ENCODE measurements at regions not wholly inside any gene's neighbourhood (a gene's known extent, or its start where the extent isn't known, plus 50 kb on each side); places are given as distances from the start of the nearest gene placed in this dataset.

DNA sequence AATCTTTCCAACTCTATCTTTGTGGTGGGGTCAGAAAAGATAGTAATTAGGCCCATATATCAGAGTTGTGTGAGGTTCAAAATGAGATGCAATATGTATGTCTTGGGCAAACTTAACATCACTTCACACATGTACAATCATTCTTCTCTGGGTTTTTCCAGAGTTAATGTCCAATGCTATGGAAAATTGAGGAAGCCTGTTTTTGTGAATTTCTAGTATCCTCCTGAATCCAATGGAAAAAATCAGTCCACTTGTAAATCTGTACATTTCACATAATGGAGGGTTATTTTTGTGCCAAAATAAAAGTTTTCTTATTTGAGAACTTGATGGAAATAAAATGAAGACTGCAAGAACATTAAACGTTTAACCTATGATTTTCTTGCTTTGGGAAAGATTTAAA, 155.6 kb upstream of the SEMA6A start (continued):
- TF ChIP-seq, protein P1, sequence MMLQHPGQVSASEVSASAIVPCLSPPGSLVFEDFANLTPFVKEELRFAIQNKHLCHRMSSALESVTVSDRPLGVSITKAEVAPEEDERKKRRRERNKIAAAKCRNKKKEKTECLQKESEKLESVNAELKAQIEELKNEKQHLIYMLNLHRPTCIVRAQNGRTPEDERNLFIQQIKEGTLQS (CRISPR knock-in tag; conservative IDR thresholded peaks at IDR 0.05), result no peak
- TF ChIP-seq, protein P2, sequence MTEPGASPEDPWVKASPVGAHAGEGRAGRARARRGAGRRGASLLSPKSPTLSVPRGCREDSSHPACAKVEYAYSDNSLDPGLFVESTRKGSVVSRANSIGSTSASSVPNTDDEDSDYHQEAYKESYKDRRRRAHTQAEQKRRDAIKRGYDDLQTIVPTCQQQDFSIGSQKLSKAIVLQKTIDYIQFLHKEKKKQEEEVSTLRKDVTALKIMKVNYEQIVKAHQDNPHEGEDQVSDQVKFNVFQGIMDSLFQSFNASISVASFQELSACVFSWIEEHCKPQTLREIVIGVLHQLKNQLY (CRISPR knock-in tag; IDR thresholded peaks at IDR 0.05), result no peak
- TF ChIP-seq JAZF1 (CRISPR knock-in tag; IDR thresholded peaks at IDR 0.05) (no peak), KAT7 (CRISPR knock-in tag; IDR thresholded peaks at IDR 0.05; ENCODE audit: borderline replicate concordance) (no peak), TEAD1 (CRISPR knock-in tag; IDR thresholded peaks at IDR 0.05) (no peak), GABPB1 (CRISPR knock-in tag; IDR thresholded peaks at IDR 0.05) (no peak), SMAD3 (CRISPR knock-in tag; IDR thresholded peaks at IDR 0.05; ENCODE audit: borderline replicate concordance) (no peak), TEAD4 (CRISPR knock-in tag; IDR thresholded peaks at IDR 0.05) (no peak)
- TF ChIP-seq, protein P3, sequence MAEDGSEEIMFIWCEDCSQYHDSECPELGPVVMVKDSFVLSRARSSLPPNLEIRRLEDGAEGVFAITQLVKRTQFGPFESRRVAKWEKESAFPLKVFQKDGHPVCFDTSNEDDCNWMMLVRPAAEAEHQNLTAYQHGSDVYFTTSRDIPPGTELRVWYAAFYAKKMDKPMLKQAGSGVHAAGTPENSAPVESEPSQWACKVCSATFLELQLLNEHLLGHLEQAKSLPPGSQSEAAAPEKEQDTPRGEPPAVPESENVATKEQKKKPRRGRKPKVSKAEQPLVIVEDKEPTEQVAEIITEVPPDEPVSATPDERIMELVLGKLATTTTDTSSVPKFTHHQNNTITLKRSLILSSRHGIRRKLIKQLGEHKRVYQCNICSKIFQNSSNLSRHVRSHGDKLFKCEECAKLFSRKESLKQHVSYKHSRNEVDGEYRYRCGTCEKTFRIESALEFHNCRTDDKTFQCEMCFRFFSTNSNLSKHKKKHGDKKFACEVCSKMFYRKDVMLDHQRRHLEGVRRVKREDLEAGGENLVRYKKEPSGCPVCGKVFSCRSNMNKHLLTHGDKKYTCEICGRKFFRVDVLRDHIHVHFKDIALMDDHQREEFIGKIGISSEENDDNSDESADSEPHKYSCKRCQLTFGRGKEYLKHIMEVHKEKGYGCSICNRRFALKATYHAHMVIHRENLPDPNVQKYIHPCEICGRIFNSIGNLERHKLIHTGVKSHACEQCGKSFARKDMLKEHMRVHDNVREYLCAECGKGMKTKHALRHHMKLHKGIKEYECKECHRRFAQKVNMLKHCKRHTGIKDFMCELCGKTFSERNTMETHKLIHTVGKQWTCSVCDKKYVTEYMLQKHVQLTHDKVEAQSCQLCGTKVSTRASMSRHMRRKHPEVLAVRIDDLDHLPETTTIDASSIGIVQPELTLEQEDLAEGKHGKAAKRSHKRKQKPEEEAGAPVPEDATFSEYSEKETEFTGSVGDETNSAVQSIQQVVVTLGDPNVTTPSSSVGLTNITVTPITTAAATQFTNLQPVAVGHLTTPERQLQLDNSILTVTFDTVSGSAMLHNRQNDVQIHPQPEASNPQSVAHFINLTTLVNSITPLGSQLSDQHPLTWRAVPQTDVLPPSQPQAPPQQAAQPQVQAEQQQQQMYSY (CRISPR knock-in tag; IDR thresholded peaks at IDR 0.05), result no peak
- TF ChIP-seq, protein P4, sequence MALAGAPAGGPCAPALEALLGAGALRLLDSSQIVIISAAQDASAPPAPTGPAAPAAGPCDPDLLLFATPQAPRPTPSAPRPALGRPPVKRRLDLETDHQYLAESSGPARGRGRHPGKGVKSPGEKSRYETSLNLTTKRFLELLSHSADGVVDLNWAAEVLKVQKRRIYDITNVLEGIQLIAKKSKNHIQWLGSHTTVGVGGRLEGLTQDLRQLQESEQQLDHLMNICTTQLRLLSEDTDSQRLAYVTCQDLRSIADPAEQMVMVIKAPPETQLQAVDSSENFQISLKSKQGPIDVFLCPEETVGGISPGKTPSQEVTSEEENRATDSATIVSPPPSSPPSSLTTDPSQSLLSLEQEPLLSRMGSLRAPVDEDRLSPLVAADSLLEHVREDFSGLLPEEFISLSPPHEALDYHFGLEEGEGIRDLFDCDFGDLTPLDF (CRISPR knock-in tag; IDR thresholded peaks at IDR 0.05), result no peak
- TF ChIP-seq, protein P5, sequence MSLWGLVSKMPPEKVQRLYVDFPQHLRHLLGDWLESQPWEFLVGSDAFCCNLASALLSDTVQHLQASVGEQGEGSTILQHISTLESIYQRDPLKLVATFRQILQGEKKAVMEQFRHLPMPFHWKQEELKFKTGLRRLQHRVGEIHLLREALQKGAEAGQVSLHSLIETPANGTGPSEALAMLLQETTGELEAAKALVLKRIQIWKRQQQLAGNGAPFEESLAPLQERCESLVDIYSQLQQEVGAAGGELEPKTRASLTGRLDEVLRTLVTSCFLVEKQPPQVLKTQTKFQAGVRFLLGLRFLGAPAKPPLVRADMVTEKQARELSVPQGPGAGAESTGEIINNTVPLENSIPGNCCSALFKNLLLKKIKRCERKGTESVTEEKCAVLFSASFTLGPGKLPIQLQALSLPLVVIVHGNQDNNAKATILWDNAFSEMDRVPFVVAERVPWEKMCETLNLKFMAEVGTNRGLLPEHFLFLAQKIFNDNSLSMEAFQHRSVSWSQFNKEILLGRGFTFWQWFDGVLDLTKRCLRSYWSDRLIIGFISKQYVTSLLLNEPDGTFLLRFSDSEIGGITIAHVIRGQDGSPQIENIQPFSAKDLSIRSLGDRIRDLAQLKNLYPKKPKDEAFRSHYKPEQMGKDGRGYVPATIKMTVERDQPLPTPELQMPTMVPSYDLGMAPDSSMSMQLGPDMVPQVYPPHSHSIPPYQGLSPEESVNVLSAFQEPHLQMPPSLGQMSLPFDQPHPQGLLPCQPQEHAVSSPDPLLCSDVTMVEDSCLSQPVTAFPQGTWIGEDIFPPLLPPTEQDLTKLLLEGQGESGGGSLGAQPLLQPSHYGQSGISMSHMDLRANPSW (CRISPR knock-in tag; conservative IDR thresholded peaks at IDR 0.05; ENCODE audit: low read depth), result no peak

DNA sequence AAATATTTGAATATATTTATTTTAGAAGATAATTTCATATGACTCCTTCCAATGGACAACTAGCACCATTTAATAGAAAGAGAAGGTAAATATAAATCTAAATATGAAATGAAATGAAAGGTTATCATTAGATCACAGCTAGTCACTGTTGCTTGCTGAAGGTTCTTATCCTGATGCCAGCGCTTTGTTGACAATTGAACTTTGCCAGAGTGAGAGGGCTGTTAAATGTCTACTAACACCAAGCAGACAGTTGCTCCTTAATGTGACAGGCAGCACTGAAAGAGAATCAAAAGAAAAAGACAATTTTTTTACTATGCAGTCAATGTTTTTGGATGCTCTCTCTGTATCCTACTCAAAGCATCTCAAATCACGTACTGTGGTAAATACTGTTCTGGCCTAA, 152.6 kb upstream of the SEMA6A start:
- ChIA-PET CTCF (no interaction called here), POLR2A (no interaction called here)
- H3K27me3 Mint-ChIP-seq (ENCODE audit: low read depth), result no peaks in the 10 kb centered on the region; the same call in none of the 2 replicates
- H3K4me1 Mint-ChIP-seq, result peaks cover 11% of the 10 kb centered on the region
- H3K4me3 Mint-ChIP-seq, result no peak overlapping the region
- H3K36me3 Mint-ChIP-seq, result no peaks in the 10 kb centered on the region
- H3K9me3 Mint-ChIP-seq, result no peaks in the 10 kb centered on the region
- H3K27ac Mint-ChIP-seq, result no peak overlapping the region
- ATAC-seq (no peak), DNase-seq (ENCODE audit: low spot score) (no peak)
- TF ChIP-seq KAT7 (CRISPR knock-in tag; IDR thresholded peaks at IDR 0.05; ENCODE audit: borderline replicate concordance) (no peak), ZNF263 (CRISPR knock-in tag; IDR thresholded peaks at IDR 0.05; ENCODE audit: low read depth) (no peak), NFYB (CRISPR knock-in tag; conservative IDR thresholded peaks at IDR 0.05; ENCODE audit: low read depth) (no peak), ZBTB21 (CRISPR knock-in tag; IDR thresholded peaks at IDR 0.05; ENCODE audit: borderline replicate concordance) (no peak), CREB1 (CRISPR knock-in tag; IDR thresholded peaks at IDR 0.05) (no peak), CBFB (CRISPR knock-in tag; IDR thresholded peaks at IDR 0.05; ENCODE audit: low read depth) (no peak), GTF2I (CRISPR knock-in tag; conservative IDR thresholded peaks at IDR 0.05) (no peak), MYBL2 (CRISPR knock-in tag; IDR thresholded peaks at IDR 0.05) (no peak)
- TF ChIP-seq, protein P6, sequence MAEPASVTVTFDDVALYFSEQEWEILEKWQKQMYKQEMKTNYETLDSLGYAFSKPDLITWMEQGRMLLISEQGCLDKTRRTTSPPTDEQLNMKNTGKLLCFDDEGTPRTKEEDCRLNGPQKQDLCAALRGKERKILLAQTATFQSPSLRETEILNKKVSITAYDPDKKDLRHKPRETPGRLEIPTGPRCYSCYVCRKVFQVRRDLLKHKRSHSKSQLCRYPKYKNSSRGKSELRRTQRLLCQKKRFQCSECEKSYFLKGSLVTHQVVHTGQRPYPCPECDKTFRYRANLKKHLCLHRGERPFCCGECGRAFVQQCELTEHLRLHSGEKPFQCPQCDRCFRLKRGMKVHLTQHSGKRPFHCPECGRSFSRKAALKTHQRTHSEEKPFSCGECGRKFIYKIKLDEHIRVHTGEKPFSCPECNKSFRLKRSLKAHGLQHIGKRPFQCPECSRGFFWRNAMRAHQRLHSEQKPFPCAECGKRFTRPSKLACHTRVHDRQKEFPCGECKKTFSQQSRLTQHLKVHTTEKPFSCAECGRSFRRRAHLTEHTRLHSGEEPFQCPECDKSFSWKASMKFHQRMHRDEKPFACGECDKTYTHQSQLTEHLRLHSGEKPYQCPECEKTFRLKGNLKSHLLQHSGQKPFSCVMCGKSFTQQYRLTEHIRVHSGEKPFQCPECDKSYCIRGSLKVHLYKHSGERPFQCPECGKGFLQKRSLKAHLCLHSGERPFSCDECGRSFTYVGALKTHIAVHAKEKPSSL (CRISPR knock-in tag; conservative IDR thresholded peaks at IDR 0.05), result no peak
- TF ChIP-seq, protein P7, sequence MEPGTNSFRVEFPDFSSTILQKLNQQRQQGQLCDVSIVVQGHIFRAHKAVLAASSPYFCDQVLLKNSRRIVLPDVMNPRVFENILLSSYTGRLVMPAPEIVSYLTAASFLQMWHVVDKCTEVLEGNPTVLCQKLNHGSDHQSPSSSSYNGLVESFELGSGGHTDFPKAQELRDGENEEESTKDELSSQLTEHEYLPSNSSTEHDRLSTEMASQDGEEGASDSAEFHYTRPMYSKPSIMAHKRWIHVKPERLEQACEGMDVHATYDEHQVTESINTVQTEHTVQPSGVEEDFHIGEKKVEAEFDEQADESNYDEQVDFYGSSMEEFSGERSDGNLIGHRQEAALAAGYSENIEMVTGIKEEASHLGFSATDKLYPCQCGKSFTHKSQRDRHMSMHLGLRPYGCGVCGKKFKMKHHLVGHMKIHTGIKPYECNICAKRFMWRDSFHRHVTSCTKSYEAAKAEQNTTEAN (CRISPR knock-in tag; IDR thresholded peaks at IDR 0.05), result no peak
- TF ChIP-seq, protein P8, sequence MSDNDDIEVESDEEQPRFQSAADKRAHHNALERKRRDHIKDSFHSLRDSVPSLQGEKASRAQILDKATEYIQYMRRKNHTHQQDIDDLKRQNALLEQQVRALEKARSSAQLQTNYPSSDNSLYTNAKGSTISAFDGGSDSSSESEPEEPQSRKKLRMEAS (CRISPR knock-in tag; IDR thresholded peaks at IDR 0.05), result no peak
- TF ChIP-seq, protein P9, sequence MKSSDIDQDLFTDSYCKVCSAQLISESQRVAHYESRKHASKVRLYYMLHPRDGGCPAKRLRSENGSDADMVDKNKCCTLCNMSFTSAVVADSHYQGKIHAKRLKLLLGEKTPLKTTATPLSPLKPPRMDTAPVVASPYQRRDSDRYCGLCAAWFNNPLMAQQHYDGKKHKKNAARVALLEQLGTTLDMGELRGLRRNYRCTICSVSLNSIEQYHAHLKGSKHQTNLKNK (CRISPR knock-in tag; IDR thresholded peaks at IDR 0.05), result no peak
